GM12878 (cell line): ENCODE measurements at regions not wholly inside any gene's neighbourhood (a gene's known extent, or its start where the extent isn't known, plus 50 kb on each side); places are given as distances from the start of the nearest gene placed in this dataset.

ENCODE experiments used
- ATAC-seq: fragments of 200-7000 bp; cut with Tn5 transposase; 3 replicates; pipeline ENCODE4 v1.9.1; 2020; ENCODE audit warnings: mild to moderate bottlenecking, moderate library complexity
- BruUV-seq: library from RNA; stranded (reverse); fragments of 400-500 nt; replicated peaks from 2 replicates; lab custom pipeline; 2021; lab: Mats Ljungman, UMichigan
- CTCF ChIA-PET: fragments of 300-600 bp; sonication (Branson Sonifier 250); formaldehyde crosslinking; extraction: SDS; loops from one replicate; lab custom pipeline; 2021; ENCODE audit warnings: inconsistent platforms; lab: Yijun Ruan, JAX
- POLR2A ChIA-PET: fragments of 350-600 bp; formaldehyde crosslinking; extraction: SDS; loops from one replicate; lab custom pipeline; 2021; ENCODE audit warnings: inconsistent platforms; lab: Charles Lee
- RAD21 ChIA-PET: fragments of 300-600 bp; sonication (Branson Sonifier 250); formaldehyde crosslinking; loops from one replicate; lab custom pipeline; 2023; ENCODE audit warnings: antibody characterized with exemption; ENCODE audit not compliant: unreplicated experiment; lab: Charles Lee
- SMC1A ChIA-PET: fragments of 300-600 bp; sonication (Branson Sonifier 250); formaldehyde crosslinking; loops from one replicate; lab custom pipeline; 2023; ENCODE audit not compliant: unreplicated experiment, uncharacterized antibody; lab: Charles Lee
- DNase-seq: peaks from one replicate; pipeline ENCODE4 v3.0.0-alpha.2; 2011; ENCODE audit warnings: low read depth, low spot score
- FAIRE-seq: peaks from 3 replicates; lab custom pipeline; 2011; peaks lifted over from hg19 to GRCh38; lab: Jason Lieb, UNC
- H2AFZ ChIP-seq: 2 replicates; pipeline ENCODE4 v1.6.0; 2011; ENCODE audit warnings: low read depth, low read length, control low read depth; ENCODE audit not compliant: control insufficient read depth
- H3K27ac ChIP-seq: 2 replicates; pipeline ENCODE4 v1.5.1; 2011; ENCODE audit warnings: control low read depth; ENCODE audit not compliant: control insufficient read depth, insufficient read depth
- H3K27me3 ChIP-seq, 2 experiments: replicated peaks in 1 of 2; 2 replicates each; pipeline versions ENCODE4 v1.6.0 to v1.6.1; 2011; ENCODE audit warnings: low read length in 1 of 2; ENCODE audit not compliant: control insufficient read depth in 2 of 2, insufficient read depth in 2 of 2
- H3K36me3 ChIP-seq, 2 experiments: 2 replicates each; pipeline ENCODE4 v1.5.1; 2011; ENCODE audit warnings: low read length in 1 of 2; ENCODE audit not compliant: control insufficient read depth in 2 of 2, insufficient read depth in 2 of 2
- H3K4me1 ChIP-seq: 2 replicates; pipeline ENCODE4 v1.6.1; 2011; ENCODE audit warnings: mild to moderate bottlenecking, low read length, moderate library complexity, mixed read lengths; ENCODE audit not compliant: control insufficient read depth, insufficient read depth
- H3K4me2 ChIP-seq: 2 replicates; pipeline ENCODE4 v1.6.0; 2011; ENCODE audit warnings: control low read depth; ENCODE audit not compliant: control insufficient read depth, insufficient read depth
- H3K4me3 ChIP-seq: fragments of 200-600 bp; sonication (generic); 2 replicates; pipeline ENCODE4 v1.5.1; 2016
- H3K79me2 ChIP-seq: 2 replicates; pipeline ENCODE4 v1.6.0; 2011; ENCODE audit warnings: low read length; ENCODE audit not compliant: control insufficient read depth, insufficient read depth
- H3K9ac ChIP-seq: 2 replicates; pipeline ENCODE4 v1.8.0; 2011; ENCODE audit warnings: low read length, control low read depth, mixed read lengths; ENCODE audit not compliant: control insufficient read depth, insufficient read depth
- H3K9me3 ChIP-seq: replicated peaks from 3 replicates; pipeline ENCODE4 v1.5.1; 2011; ENCODE audit warnings: mild to moderate bottlenecking, low read length; ENCODE audit not compliant: control insufficient read depth, insufficient read depth
- H4K20me1 ChIP-seq: 2 replicates; pipeline ENCODE4 v1.6.0; 2011; ENCODE audit not compliant: control insufficient read depth, insufficient read depth
- BHLHE40 ChIP-seq, 2 experiments: fragments of 450-650 bp in 1 of 2; IDR thresholded peaks; 2 replicates each; pipeline ENCODE4 v1.6.1; 2011 to 2017; ENCODE audit warnings: low read depth in 2 of 2, borderline replicate concordance in 1 of 2, improper control_type of control experiment in 1 of 2, low read length in 1 of 2, mild to moderate bottlenecking in 1 of 2
- CBFB ChIP-seq: IDR thresholded peaks from 2 replicates; pipeline ENCODE4 v1.6.1; 2016; ENCODE audit warnings: antibody characterized with exemption, low read depth
- CBX5 ChIP-seq: sonication (generic); IDR thresholded peaks from 2 replicates; pipeline ENCODE4 v1.6.1; 2016; ENCODE audit warnings: low read depth, moderate library complexity, mild to moderate bottlenecking, inconsistent platforms
- CHD4 ChIP-seq: fragments of 200-600 bp; sonication (generic); IDR thresholded peaks from 2 replicates; pipeline ENCODE4 v1.6.1; 2016; ENCODE audit warnings: mild to moderate bottlenecking
- EED ChIP-seq: sonication (generic); IDR thresholded peaks from 2 replicates; pipeline ENCODE4 v1.6.1; 2016; ENCODE audit warnings: antibody characterized with exemption, low read depth
- EP300 ChIP-seq, 2 experiments: fragments of 150-350 bp in 1 of 2; IDR thresholded peaks; 2 replicates each; pipeline ENCODE4 v1.6.1; 2011 to 2012; ENCODE audit warnings: low read depth in 2 of 2, low read length in 2 of 2, borderline replicate concordance in 1 of 2, improper control_type of control experiment in 1 of 2, inconsistent platforms in 1 of 2; ENCODE audit not compliant: control insufficient read depth in 1 of 2
- MYC ChIP-seq: IDR thresholded peaks from 2 replicates; pipeline ENCODE4 v1.6.1; 2011; ENCODE audit warnings: mild to moderate bottlenecking, low read length, moderate library complexity, inconsistent platforms; ENCODE audit not compliant: insufficient read depth, insufficient replicate concordance, insufficient read length, severe bottlenecking
- NFYB ChIP-seq: IDR thresholded peaks from 2 replicates; pipeline ENCODE4 v1.6.1; 2011; ENCODE audit warnings: low read depth, mild to moderate bottlenecking, low read length, improper control_type of control experiment, moderate library complexity; ENCODE audit not compliant: insufficient read depth
- PML ChIP-seq: IDR thresholded peaks from 2 replicates; pipeline ENCODE4 v1.6.1; 2012; ENCODE audit warnings: low read length, inconsistent platforms
- POU2F2 ChIP-seq: IDR thresholded peaks from 3 replicates; pipeline ENCODE4 v1.6.1; 2011; ENCODE audit warnings: low read depth, mild to moderate bottlenecking, low read length, borderline replicate concordance
- SIN3A ChIP-seq: IDR thresholded peaks from 2 replicates; pipeline ENCODE4 v1.6.1; 2012; ENCODE audit warnings: low read depth, low read length, improper control_type of control experiment
- SIX5 ChIP-seq: IDR thresholded peaks from 2 replicates; pipeline ENCODE4 v1.6.1; 2011; ENCODE audit warnings: mild to moderate bottlenecking, low read depth, low read length, moderate library complexity; ENCODE audit not compliant: severe bottlenecking
- TARDBP ChIP-seq: IDR thresholded peaks from 2 replicates; pipeline ENCODE4 v1.6.1; 2016; ENCODE audit warnings: borderline replicate concordance
- in situ Hi-C: fragments of 300-500 bp; cut with MboI; formaldehyde crosslinking; loops from 9 replicates; pipeline ENCODE4 v1.14.3; 2018; ENCODE audit warnings: mixed read lengths
- intact Hi-C: fragments of 100-400 bp; cut with micrococcal nuclease; formaldehyde crosslinking; loops from one replicate; pipeline ENCODE4 v1.14.2; 2022; ENCODE audit not compliant: unreplicated experiment
- TF ChIP-seq, protein P1 (sequence below): fragments of 450-650 bp; formaldehyde crosslinking; IDR thresholded peaks from 2 replicates; pipeline ENCODE4 v1.5.0; 2022; ENCODE audit warnings: mild to moderate bottlenecking, missing genetic modification characterization
- TF ChIP-seq, protein P2 (sequence below): fragments of 150-350 bp; IDR thresholded peaks from 2 replicates; pipeline ENCODE4 v1.6.1; 2016; ENCODE audit warnings: low read depth, low read length

DNA sequence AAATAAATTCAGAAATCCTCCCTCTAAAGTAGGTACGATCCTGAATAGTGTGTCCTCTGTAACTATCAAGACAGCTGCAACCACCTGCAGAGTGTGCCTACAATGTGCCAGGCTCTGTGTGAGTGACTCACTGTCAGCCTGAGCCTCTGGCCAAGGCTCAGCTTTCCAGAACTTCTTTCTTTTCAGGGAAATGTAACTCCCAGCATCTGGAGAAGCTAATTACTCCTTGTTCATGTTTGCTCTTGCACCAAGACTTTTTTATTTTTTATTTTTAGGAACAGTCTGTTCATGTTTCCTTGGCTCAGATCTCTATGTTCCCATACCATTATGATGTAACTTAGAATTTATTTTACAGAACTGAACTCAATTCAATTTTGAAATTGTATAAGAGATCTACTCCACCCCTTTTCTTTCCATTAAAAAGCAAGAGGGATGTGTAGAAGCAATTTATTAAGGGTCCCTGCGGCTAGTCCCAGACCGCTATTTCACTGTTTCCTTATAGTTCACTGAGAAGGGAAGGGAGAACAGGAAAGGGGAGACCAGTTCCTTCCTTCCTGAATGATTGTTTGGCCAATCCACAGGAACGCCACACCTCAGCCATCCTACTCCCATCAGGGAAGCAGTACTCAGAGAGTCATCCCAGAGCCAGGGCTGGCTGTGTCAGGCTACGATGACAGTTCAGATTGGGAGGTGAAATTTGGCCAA is 112.4 kb upstream of the ZNF648 start (continued):
- TF ChIP-seq, protein P1, sequence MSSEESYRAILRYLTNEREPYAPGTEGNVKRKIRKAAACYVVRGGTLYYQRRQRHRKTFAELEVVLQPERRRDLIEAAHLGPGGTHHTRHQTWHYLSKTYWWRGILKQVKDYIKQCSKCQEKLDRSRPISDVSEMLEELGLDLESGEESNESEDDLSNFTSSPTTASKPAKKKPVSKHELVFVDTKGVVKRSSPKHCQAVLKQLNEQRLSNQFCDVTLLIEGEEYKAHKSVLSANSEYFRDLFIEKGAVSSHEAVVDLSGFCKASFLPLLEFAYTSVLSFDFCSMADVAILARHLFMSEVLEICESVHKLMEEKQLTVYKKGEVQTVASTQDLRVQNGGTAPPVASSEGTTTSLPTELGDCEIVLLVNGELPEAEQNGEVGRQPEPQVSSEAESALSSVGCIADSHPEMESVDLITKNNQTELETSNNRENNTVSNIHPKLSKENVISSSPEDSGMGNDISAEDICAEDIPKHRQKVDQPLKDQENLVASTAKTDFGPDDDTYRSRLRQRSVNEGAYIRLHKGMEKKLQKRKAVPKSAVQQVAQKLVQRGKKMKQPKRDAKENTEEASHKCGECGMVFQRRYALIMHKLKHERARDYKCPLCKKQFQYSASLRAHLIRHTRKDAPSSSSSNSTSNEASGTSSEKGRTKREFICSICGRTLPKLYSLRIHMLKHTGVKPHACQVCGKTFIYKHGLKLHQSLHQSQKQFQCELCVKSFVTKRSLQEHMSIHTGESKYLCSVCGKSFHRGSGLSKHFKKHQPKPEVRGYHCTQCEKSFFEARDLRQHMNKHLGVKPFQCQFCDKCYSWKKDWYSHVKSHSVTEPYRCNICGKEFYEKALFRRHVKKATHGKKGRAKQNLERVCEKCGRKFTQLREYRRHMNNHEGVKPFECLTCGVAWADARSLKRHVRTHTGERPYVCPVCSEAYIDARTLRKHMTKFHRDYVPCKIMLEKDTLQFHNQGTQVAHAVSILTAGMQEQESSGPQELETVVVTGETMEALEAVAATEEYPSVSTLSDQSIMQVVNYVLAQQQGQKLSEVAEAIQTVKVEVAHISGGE: no peak
- no peak for TF ChIP-seq NFYB
- TF ChIP-seq CBFB: no peak
- TF ChIP-seq EP300 (IDR thresholded peaks at IDR 0.05; ENCODE audit: borderline replicate concordance in 1 of 2, control insufficient read depth in 1 of 2, low read depth in 2 of 2, low read length in 2 of 2): no peak
- no peak for TF ChIP-seq MYC
- TF ChIP-seq TARDBP: no peak
- TF ChIP-seq SIN3A: no peak

DNA sequence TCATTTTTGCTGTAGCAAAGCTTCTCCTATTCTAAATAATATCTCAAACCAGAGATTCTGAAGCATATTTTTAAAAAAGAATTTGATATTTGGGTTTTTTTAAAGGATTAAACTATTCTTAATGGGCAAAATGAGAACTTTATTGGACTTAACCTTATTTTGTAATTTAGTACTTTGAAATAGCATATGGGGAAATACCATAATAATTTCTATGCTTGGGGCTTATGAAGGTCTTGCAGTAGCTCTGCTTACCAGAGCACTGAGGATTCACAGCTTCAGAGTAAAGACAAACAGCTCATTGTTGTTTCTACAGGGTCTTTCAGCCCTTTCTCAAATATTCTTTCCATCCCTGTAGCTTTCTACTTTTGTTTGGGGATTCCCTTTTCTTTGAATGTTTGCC is 111.2 kb upstream of the ZNF648 start:
- ChIA-PET RAD21 (interaction anchor here (1.8 to 3.8 kb wide), 2 partner anchors 26 to 29 kb away, joined by 9 to 20 read pairs; no protein-coding TSS in a partner anchor), POLR2A (interaction anchor here (0.7 kb wide), 2 partner anchors 11 to 82 kb away, joined by 5 to 7 read pairs; no protein-coding TSS in a partner anchor), CTCF (interaction anchor here (0.7 to 1.3 kb wide), 3 partner anchors 20 to 27 kb away, joined by 3 to 4 read pairs (median 3); no protein-coding TSS in a partner anchor), SMC1A (interaction anchor here (0.7 to 1.8 kb wide), 2 partner anchors 25 to 29 kb away, joined by 3 to 7 read pairs; no protein-coding TSS in a partner anchor)
- Histone ChIP-seq H2AFZ (no peak overlapping the region), H3K4me1 (no peaks in the 10 kb centered on the region; the same call in 1 of the 2 replicates), H3K4me3 (no peak overlapping the region), H3K27me3 (no peaks in the 10 kb centered on the region), H3K9me3 (no peaks in the 10 kb centered on the region), H3K36me3 (no peaks in the 10 kb centered on the region), H3K4me2 (no peak overlapping the region), H4K20me1 (no peaks in the 10 kb centered on the region), H3K9ac (no peak overlapping the region), H3K79me2 (no peaks in the 10 kb centered on the region), H3K27ac (no peak overlapping the region)
- BruUV-seq: no TSS peak
- DNase-seq: no peak
- no peak for ATAC-seq
- intact Hi-C loops (no loop called here), in situ Hi-C loops (no loop called here)
- FAIRE-seq: no peak
- TF ChIP-seq CHD4: no peak
- no peak for TF ChIP-seq PML
- TF ChIP-seq EED: no peak
- TF ChIP-seq POU2F2: no peak
- no peak for TF ChIP-seq SIX5
- TF ChIP-seq, protein P2, sequence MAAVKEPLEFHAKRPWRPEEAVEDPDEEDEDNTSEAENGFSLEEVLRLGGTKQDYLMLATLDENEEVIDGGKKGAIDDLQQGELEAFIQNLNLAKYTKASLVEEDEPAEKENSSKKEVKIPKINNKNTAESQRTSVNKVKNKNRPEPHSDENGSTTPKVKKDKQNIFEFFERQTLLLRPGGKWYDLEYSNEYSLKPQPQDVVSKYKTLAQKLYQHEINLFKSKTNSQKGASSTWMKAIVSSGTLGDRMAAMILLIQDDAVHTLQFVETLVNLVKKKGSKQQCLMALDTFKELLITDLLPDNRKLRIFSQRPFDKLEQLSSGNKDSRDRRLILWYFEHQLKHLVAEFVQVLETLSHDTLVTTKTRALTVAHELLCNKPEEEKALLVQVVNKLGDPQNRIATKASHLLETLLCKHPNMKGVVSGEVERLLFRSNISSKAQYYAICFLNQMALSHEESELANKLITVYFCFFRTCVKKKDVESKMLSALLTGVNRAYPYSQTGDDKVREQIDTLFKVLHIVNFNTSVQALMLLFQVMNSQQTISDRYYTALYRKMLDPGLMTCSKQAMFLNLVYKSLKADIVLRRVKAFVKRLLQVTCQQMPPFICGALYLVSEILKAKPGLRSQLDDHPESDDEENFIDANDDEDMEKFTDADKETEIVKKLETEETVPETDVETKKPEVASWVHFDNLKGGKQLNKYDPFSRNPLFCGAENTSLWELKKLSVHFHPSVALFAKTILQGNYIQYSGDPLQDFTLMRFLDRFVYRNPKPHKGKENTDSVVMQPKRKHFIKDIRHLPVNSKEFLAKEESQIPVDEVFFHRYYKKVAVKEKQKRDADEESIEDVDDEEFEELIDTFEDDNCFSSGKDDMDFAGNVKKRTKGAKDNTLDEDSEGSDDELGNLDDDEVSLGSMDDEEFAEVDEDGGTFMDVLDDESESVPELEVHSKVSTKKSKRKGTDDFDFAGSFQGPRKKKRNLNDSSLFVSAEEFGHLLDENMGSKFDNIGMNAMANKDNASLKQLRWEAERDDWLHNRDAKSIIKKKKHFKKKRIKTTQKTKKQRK: no peak
- no peak for TF ChIP-seq BHLHE40 (IDR thresholded peaks at IDR 0.05; ENCODE audit: borderline replicate concordance in 1 of 2, low read depth in 2 of 2, low read length in 1 of 2)
- TF ChIP-seq CBX5: no peak
